Left forelimb (tissue), 1 donor: ENCODE measurements at regions not wholly inside any gene's neighbourhood (a gene's known extent, or its start where the extent isn't known, plus 50 kb on each side); places are given as distances from the start of the nearest gene placed in this dataset.

ENCODE experiments used
- DNase-seq: peaks from one replicate; pipeline ENCODE4 v3.0.0-alpha.2; 2018; ENCODE audit warnings: low spot score

- no peak for DNase-seq
Observed at GRCh38 chr13:39159846-39160370, 121.7 kb downstream of the NHLRC3 start.

- DNase-seq, result no peak
Observed at GRCh38 chr13:39167018-39167417, 128.8 kb downstream of the NHLRC3 start.

DNA sequence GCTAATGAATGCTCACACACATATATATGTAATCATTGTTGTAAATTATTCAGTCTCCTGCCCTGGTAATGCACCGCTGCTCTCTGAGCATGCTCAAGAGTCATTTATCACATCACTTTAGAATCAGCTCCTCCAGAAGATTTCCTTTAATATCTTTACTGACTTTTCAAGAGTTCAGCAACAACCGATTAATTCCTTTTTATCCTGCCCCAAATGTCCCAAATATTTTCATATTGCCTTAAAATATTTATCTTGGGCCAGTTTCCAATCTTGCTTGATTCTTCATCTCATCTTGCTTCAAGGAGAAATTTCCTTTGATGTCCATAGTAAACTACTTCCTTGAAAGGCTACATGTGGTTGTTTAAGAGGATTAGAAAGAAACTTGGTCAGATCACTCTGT is 132.5 kb downstream of the NHLRC3 start:
- no peak for DNase-seq

- no peak for DNase-seq
Observed at GRCh38 chr13:39185326-39185725, 147.1 kb downstream of the NHLRC3 start.

DNA sequence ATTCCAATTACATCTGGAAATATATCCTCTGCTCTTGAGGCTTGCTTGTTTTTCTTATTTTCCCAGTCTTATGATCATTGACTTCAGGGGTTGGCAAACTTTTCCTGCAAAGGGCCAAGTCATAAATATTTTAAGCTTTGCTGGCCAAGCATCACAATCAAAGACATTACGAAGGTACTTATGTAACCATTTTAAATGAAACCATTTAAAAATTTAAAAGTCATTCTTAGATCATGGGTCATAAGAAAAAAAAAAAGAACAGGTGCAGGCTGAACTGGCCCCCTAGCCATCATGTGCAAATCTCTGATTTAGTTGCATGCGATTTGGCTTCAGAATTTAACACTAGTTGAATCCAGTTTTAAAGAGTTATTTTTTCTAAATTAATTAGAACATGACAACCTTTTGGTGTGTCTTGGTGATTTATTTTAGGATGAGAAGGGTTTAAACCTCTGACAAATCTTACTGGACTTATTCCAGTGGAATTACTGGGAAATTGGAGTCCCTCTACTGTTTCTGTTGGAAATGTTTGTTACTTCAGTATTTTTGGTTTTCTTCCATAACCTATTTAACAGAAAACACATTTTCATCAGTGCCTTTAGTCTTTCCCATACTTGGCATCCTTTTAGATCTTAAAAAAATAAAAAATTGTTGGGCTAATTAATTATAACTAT is 148.1 kb downstream of the NHLRC3 start:
- DNase-seq, result no peak

- DNase-seq, result no peak
Observed at GRCh38 chr13:39189778-39190177, 151.5 kb downstream of the NHLRC3 start.

- no peak for DNase-seq
Observed at GRCh38 chr13:39196965-39197646, 158.8 kb downstream of the NHLRC3 start.

DNA sequence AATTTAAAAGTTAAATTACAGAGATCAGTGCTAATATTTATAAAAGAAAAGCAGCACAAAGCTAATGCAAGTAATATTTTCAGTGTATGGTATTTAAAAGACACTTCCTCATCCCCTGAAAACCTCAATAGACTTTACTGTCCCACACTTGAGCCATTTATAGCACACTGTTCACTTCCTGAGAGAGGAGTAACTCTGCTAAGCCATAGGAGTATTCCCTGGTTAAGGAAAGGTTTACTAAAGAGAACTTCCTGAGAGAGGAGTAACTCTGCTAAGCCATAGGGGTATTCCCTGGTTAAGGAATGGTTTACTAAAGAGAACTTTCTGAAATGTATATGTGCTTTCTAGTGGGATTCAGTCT is 159.4 kb downstream of the NHLRC3 start:
- DNase-seq, result no peak

DNA sequence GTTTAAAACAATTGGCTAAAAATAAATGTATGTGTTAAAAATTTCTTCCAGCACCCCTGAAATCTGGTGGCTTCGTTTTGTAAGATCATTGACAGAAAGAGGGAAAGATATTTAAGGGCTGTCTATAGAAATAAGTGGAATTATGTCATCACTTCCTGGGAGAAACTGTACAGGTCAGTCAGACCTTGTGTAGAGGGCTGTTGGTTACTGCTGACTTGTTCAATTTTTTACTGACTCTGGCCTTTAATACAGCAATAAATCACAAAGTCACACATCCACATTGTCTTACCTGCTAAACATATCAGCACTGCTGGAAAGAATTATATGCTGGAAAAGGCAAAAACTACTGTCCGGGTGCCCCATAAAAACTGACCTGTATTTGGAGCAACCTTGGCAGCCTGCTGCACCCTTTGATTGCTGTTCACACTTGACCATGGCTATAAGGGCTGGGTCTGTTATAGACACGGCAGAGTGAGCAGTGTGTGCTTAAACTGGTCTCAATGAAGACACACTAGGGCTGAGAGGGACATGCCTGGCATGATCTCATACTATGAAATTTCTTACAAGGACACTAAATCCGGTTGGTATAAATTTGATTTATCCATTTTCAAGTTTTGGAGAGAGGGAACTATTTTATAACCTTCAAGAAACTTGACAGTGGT is 162.1 kb downstream of the NHLRC3 start:
- DNase-seq, result no peak

DNA sequence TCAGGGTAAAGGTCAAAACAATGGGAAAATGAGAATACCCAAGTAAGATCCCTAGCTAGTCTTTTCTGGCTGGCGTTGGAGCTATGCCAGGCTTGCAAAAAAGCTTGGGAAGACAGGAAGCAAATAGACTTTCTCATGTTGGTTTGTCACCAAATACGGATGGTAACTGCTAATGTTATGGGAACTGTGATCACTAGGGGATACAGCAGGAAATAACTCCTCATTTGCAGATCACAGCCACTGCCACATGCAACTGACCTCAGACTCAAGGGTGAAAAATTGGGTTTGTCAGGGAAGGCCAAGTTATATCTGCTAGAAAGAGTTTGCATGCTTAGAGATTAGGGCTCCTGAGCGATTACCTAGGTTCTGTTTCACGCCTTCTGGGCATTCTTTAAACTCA is 162.9 kb downstream of the NHLRC3 start:
- no peak for DNase-seq

DNA sequence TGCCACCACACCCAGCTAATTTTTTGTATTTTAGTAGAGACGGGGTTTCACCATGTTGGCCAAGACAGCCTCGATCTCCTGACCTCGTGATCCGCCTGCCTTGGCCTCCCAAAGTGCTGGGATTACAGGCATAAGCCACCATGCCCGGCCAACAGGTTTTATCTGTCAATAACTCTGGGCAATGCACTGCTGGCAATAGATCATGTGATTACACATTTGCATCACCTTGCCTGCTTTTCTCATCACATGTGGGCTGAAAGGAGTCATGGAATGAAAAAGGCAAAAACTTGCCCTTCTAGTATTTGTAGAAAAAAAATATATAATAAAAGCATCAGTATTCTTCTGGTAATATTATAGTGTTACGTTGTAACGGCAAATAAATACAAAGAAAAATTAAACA is 164.5 kb downstream of the NHLRC3 start:
- DNase-seq, result no peak

DNA sequence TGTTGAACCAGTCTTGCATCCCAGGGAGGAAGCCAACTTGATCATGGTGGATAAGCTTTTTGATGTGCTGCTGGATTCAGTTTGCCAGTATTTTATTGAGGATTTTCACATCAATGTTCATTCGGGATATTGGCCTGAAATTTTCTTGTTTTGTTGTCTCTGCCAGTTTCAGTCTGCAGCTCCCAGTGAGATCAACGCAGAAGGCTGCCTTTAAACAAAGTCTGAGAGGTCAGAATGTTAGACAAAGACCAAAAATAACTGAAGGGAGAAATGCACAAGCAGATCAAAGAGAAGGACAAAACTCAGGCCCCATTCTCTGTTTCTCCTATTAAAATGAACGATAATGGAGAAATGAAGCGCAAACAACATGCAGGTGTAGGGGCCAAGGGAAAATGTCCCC is 170.4 kb downstream of the NHLRC3 start:
- no peak for DNase-seq

- DNase-seq, result no peak
Observed at GRCh38 chr13:39209731-39210531, 171.7 kb downstream of the NHLRC3 start.

DNA sequence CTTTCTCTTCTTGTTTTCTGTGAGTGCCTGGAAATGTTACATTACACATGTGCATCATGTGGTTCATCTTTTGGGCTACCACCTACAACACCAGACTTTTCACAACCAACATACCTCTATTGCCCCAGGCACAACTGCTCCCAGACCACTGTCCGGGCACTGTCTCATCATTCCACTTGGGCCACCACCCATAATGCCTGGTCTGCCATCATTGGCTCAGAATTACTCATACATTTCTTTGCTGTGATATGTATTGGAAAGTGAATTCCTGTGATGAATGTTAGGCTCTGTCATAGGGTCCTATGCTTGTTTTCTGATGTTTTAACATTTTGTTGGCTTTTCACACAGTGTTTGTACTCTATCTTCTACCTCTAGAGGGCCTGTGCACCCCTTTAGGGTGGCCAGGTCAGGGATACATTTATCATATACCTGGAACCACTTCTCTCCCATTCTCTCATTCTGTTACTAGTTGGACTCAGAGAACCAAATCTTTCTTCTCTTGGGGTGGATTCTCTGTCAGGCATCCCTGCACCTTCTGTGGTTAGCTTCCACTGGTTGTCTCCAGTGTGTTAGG is 172.8 kb downstream of the NHLRC3 start:
- no peak for DNase-seq

DNA sequence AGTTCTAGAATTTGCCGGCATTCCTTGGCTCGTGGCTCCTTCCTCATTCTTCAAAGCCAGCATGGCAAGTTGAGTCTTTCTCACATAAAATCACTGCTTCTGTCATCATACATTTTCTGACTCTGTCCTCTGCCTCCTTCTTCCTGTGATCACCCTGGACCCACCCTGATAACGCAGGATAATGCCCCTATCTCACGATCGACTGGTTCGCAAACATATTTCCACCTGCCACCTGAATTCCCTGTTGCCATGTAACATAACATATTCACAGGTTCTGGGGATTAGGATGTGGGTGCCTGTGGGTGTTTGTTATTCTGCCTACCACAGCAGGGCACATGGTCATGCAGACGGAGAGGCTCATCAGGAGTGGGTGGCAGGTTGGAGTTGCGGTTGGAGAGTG is 177.7 kb downstream of the NHLRC3 start:
- no peak for DNase-seq

- DNase-seq, result no peak
Observed at GRCh38 chr13:39217471-39217870, 179.2 kb downstream of the NHLRC3 start.

DNA sequence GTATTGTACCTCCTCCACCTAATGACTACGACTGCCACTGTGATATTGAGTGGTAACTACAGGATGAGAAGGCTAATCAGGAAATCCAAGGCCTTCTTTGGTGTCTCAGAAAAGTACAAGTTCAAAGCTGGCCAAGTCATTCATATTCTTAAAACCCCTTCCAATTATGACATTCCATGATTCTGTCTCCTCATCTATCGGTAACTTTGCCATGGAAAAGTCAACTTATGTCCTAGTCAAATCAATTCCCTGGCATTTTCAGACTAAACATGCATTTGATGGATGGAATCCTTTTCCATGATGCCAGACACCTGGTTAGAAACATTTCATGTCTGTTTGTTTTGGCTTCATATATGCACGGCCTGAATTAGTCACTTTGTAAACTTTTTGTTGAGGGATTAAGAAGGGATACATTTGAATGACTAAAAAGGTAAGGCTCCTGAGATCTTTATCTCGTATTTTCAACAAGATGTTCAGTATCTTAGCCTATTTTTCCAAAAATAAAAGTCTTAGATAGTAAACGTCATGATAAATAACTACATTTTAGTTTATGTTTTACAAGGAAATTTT is 186.5 kb downstream of the NHLRC3 start:
- no peak for DNase-seq

DNA sequence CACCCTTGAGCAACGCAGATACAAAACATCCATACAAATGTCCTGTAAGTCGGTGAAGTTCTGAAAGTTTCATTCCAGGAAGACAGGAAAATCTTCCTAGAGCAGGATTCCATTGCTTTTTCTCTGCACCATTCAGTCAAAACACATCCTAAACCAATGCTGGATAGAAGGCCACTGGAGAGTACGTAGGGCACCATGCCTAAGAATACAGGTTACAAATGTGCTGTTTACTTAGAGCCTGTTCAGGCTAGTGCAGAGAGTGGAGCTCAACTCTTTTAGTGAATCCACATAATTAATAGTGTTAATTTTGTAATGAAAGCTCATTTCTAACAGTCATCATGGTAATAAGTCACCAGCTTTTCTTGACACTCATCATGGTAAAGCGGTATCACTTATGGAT is 187.6 kb downstream of the NHLRC3 start:
- no peak for DNase-seq

- no peak for DNase-seq
Observed at GRCh38 chr13:39226359-39226758, 188.1 kb downstream of the NHLRC3 start.

DNA sequence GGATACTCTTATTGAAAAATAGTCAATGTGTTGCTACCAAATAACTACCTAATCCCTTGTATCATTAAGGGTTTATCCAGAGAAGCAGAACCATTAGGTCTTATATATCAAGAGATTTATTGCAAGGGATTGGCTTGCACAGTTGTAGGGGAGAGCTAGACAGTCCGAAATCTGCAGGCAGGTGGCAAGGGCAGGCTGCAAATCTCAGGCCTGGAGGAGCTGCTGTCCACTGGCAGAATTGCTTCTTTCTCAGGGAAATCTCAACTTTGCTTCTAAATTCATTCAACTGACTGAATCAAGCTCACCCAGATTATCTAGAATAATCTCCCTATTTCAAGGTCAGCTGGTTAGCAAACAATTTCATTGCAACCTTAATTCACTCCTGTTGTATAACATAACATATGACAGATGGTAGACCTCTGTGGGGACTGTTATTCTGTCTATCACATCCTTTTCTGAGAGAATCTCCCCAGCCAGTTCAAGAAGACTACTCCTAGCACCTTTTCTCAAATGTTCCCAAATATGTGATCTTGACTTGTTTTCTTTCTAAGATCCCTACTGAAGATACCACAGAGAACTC is 194.2 kb downstream of the NHLRC3 start:
- no peak for DNase-seq

DNA sequence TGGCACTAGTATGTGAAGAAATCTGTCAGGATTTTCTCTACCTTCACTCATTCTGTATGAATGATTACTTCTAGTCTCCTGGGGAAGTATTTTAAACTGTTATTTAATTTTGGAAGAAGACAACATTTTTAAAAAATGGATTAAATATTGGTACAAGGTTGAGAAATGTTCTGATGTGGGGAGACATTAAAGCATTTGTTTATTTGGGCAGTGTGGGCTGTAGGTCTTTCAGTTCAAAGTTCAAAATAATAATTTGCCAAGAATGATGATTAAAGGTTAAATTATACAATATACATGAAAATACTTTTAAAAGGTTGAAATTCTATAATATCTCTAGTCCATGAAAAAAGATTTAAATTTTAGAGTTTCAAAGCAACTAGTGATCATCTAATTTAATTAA is 194.7 kb downstream of the NHLRC3 start:
- no peak for DNase-seq
